K562 (cell line): ENCODE measurements at regions not wholly inside any gene's neighbourhood (a gene's known extent, or its start where the extent isn't known, plus 50 kb on each side); places are given as distances from the start of the nearest gene placed in this dataset.

Source experiments
- BDP1 ChIP-seq: IDR thresholded peaks from 3 replicates; pipeline ENCODE4 v1.6.1; 2011; ENCODE audit not compliant: insufficient read length, insufficient read depth
- CREB3 ChIP-seq: fragments of 450-650 bp; conservative IDR thresholded peaks from 2 replicates; pipeline ENCODE4 v1.6.1; 2016; ENCODE audit warnings: missing genetic modification characterization, low read depth, mild to moderate bottlenecking, missing compliant biosample characterization, moderate library complexity
- CTCF ChIP-seq, 3 experiments: IDR thresholded peaks in 2 of 3; conservative IDR thresholded peaks in 1 of 3; 2 replicates each; pipeline ENCODE4 v1.5.1; 2011 to 2012; ENCODE audit warnings: low read length in 3 of 3, mild to moderate bottlenecking in 3 of 3, control low read depth in 2 of 3, improper control_type of control experiment in 1 of 3, inconsistent platforms in 1 of 3, low read depth in 1 of 3, mixed read lengths in 1 of 3, moderate library complexity in 1 of 3; ENCODE audit not compliant: insufficient read depth in 2 of 3
- HSF4 ChIP-seq: fragments of 250-450 bp; sonication (Bioruptor Pico); IDR thresholded peaks from 2 replicates; pipeline ENCODE4 v2.1.2; 2022; ENCODE audit warnings: mild to moderate bottlenecking, moderate library complexity, borderline replicate concordance
- MLLT1 ChIP-seq, 2 experiments: fragments of 450-650 bp; IDR thresholded peaks; 2 replicates each; pipeline ENCODE4 v1.6.1; 2016
- NFIX ChIP-seq: fragments of 250-450 bp; sonication (Bioruptor Pico); IDR thresholded peaks from 2 replicates; pipeline ENCODE4 v1.4.0; 2020; ENCODE audit warnings: low read depth, mild to moderate bottlenecking, moderate library complexity
- STAT5A ChIP-seq: IDR thresholded peaks from 2 replicates; pipeline ENCODE4 v1.6.1; 2012; ENCODE audit warnings: low read length, inconsistent platforms, borderline replicate concordance
- TAF9B ChIP-seq: fragments of 450-650 bp; IDR thresholded peaks from 2 replicates; pipeline ENCODE4 v1.6.1; 2018; ENCODE audit warnings: mild to moderate bottlenecking; ENCODE audit not compliant: partially characterized antibody
- TFAM ChIP-seq: fragments of 250-450 bp; sonication (Bioruptor Pico); conservative IDR thresholded peaks from 2 replicates; pipeline ENCODE4 v1.5.0; 2021; ENCODE audit warnings: mild to moderate bottlenecking, moderate library complexity
- ZBTB11 ChIP-seq, 3 experiments: fragments of 200-800 bp in 1 of 3; fragments of 250-450 bp in 1 of 3; fragments of 450-650 bp in 1 of 3; sonication (Bioruptor Pico) in 1 of 3; sonication (Bioruptor generic) in 1 of 3; formaldehyde crosslinking in 1 of 3; IDR thresholded peaks; 2 replicates each; pipeline versions ENCODE4 v1.6.1 to v1.8.0; 2016 to 2022; ENCODE audit warnings: mild to moderate bottlenecking in 2 of 3, missing genetic modification characterization in 2 of 3, missing compliant biosample characterization in 1 of 3, moderate library complexity in 1 of 3

GRCh38 chr4:10169839-10170387, 53.3 kb upstream of the WDR1 start (continued):
- TF ChIP-seq CTCF (IDR thresholded peaks at IDR 0.05 in 2 of 3, conservative IDR thresholded peaks at IDR 0.05 in 1 of 3; ENCODE audit: insufficient read depth in 2 of 3, low read depth in 1 of 3, low read length in 3 of 3) (peak; percentile 53 to 59 (median 57); a peak in 5 of 6 replicates), TFAM (CRISPR knock-in tag) (no peak), STAT5A (no peak), CREB3 (tag) (0 out of 2 replicates have a peak, but pooled peaks have one; percentile 23), TAF9B (peak; percentile 17), MLLT1 (IDR thresholded peaks at IDR 0.05) (0 out of 4 replicates have a peak, but pooled peaks of 1 of the 2 experiments have one; percentile 5), ZBTB11 (CRISPR knock-in tag; IDR thresholded peaks at IDR 0.05) (no peak), HSF4 (CRISPR knock-in tag) (no peak), BDP1 (no peak), NFIX (no peak)
- TF ChIP-seq, all 486 proteins: peak for 18
